Thoracic aorta (tissue), 2 donors: ENCODE measurements at regions not wholly inside any gene's neighbourhood (a gene's known extent, or its start where the extent isn't known, plus 50 kb on each side); places are given as distances from the start of the nearest gene placed in this dataset.
"Not testable (repeated sequence)": the region's sequence is repeated elsewhere in the genome, so short reads cannot be mapped to it uniquely, and the experiment has no call there.

ENCODE experiments used
- ATAC-seq: fragments of 150-250 bp; one replicate; pipeline ENCODE4 v1.8.0; 2017; ENCODE audit warnings: low read depth; ENCODE audit not compliant: insufficient number of reproducible peaks, low FRiP score
- DNase-seq: peaks from one replicate; pipeline ENCODE4 v3.0.0-alpha.2; 2020; ENCODE audit warnings: low spot score
- H3K27ac ChIP-seq, 2 donors: fragments of 200-600 bp; sonication (generic); 1 replicate in 1 of 2; 2 replicates in 1 of 2; pipeline ENCODE4 v1.5.1; 2016; ENCODE audit warnings: mild to moderate bottlenecking in 2 of 2, moderate library complexity in 2 of 2
- H3K27me3 ChIP-seq: fragments of 200-600 bp; sonication (generic); replicated peaks from 2 replicates; pipeline ENCODE4 v1.6.0; 2016; ENCODE audit warnings: mild to moderate bottlenecking; ENCODE audit not compliant: insufficient read depth
- H3K36me3 ChIP-seq: fragments of 200-600 bp; sonication (generic); one replicate; pipeline ENCODE4 v1.5.1; 2016
- H3K4me1 ChIP-seq, 2 donors: fragments of 200-600 bp; sonication (generic); 1 replicate in 1 of 2; 2 replicates in 1 of 2; pipeline versions ENCODE4 v1.5.1 to v1.6.0; 2016; ENCODE audit warnings: low read depth in 2 of 2, mild to moderate bottlenecking in 1 of 2; ENCODE audit not compliant: control insufficient read depth in 1 of 2
- H3K4me3 ChIP-seq: fragments of 200-600 bp; sonication (generic); 2 replicates; pipeline ENCODE4 v1.5.1; 2016; ENCODE audit warnings: mild to moderate bottlenecking
- H3K9me3 ChIP-seq: fragments of 200-600 bp; sonication (generic); 2 replicates; pipeline ENCODE4 v1.5.1; 2016
- CTCF ChIP-seq: fragments of 200-600 bp; sonication (generic); IDR thresholded peaks from one replicate; pipeline ENCODE4 v1.5.1; 2019; ENCODE audit warnings: antibody characterized with exemption

GRCh38 chr17:70290770-70291169, 121.4 kb downstream of the KCNJ2 start:
- Histone ChIP-seq H3K27ac (no peak overlapping the region), H3K27me3 (no peaks in the 10 kb centered on the region)
- no peak for ATAC-seq

DNA sequence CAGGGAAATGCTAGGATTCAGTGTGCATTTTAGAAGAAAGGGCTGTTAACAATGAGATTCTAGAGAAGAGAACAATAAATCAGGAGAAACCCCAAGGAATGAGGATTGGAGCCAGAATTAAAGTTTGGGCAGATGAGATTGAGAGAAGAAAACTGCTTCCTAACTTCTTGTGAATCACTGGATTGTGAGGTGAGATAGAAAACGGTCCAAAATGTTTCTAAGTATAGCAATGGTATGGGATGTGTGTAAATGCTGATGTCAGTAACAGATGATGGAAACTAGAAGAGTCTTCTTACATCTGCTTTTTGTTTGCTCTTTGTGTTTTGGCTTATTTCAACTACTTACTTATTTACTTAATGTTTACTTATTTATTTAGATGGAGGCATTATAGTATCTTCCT, 123.0 kb downstream of the KCNJ2 start:
- DNase-seq (no peak), ATAC-seq (no peak)
- Histone ChIP-seq H3K9me3 (no peaks in the 10 kb centered on the region), H3K4me1 (no peaks in the 10 kb centered on the region), H3K36me3 (no peaks in the 10 kb centered on the region), H3K4me3 (no peak overlapping the region), H3K27me3 (no peaks in the 10 kb centered on the region), H3K27ac (no peak overlapping the region)
- no peak for TF ChIP-seq CTCF

More at GRCh38 chr17:70290770-70291169, 121.4 kb downstream of the KCNJ2 start:
- H3K36me3 ChIP-seq, result no peaks in the 10 kb centered on the region
- no peak for TF ChIP-seq CTCF
- H3K9me3 ChIP-seq, result no peaks in the 10 kb centered on the region
- H3K4me1 ChIP-seq, result no peaks in the 10 kb centered on the region
- no peak overlapping the region for H3K4me3 ChIP-seq
- DNase-seq, result no peak

DNA sequence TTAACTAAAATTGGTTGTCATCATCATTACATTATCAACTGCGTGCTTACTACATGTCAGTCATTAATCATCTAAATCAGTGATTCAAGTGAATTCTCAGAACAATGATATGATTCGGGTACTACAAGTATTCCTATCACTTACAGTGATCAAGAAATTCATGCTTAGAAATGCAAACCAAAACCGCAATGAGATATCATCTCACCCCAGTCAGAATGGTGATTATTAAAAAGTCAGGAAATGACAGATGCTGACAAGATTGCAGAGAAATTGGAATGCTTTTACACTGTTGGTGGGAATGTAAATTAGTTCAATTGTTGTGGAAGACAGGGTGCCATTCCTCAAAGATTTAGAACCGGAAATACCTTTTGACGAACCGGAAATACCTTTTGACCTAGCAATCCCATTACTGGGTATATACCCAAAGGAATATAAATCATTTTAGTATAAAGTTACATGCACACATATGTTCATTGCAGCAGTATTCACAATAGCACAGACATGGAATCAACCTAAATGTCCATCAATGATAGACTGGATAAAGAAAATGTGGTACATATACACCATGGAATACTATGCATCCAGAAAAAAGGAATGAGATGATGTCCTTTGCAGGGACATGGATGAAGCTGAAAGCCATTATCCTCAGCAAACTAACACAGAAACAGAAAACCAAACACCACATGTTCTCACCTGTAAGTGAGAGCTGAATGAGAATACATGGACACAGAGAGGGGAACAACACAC, 124.4 kb downstream of the KCNJ2 start:
- H3K36me3 ChIP-seq, DNase-seq, H3K4me1 ChIP-seq, H3K4me3 ChIP-seq, H3K27ac ChIP-seq, H3K27me3 ChIP-seq, ATAC-seq, H3K9me3 ChIP-seq: not testable (repeated sequence)

GRCh38 chr17:70295329-70295728, 126.0 kb downstream of the KCNJ2 start:
- Histone ChIP-seq H3K27me3 (no peaks in the 10 kb centered on the region), H3K27ac (no peak overlapping the region), H3K36me3 (no peaks in the 10 kb centered on the region), H3K9me3 (no peaks in the 10 kb centered on the region), H3K4me3 (no peak overlapping the region), H3K4me1 (no peaks in the 10 kb centered on the region)
- ATAC-seq, result no peak
- DNase-seq, result no peak
- no peak for TF ChIP-seq CTCF

DNA sequence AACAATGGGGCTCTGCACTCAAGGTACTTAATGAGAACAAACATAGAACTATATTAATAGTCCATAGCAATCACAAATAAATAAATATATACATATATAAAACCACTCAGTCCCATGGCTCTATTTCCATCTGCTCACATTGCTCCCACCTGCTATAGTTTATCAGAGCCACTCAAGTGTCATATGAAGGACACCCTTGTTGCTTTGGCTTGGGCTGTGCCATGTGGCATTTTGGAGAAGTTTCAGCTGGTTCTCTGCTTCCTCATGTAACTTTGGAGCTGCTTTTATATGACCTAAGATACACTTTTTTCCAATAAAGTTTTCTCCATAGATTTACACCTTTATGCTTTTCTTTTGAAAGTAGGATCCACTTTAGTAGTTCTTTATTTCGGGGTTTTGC, 126.4 kb downstream of the KCNJ2 start:
- no peak for TF ChIP-seq CTCF
- DNase-seq (no peak), ATAC-seq (no peak)
- H3K9me3 ChIP-seq, result no peaks in the 10 kb centered on the region
- H3K27ac ChIP-seq, result no peak overlapping the region
- no peak overlapping the region for H3K4me3 ChIP-seq
- H3K36me3 ChIP-seq, result no peaks in the 10 kb centered on the region
- no peaks in the 10 kb centered on the region for H3K4me1 ChIP-seq
- no peaks in the 10 kb centered on the region for H3K27me3 ChIP-seq

GRCh38 chr17:70296456-70296855, 127.1 kb downstream of the KCNJ2 start:
- no peak for TF ChIP-seq CTCF
- Histone ChIP-seq H3K27ac (no peak overlapping the region), H3K9me3 (no peaks in the 10 kb centered on the region), H3K4me1 (no peaks in the 10 kb centered on the region), H3K4me3 (no peak overlapping the region), H3K36me3 (no peaks in the 10 kb centered on the region), H3K27me3 (no peaks in the 10 kb centered on the region)
- ATAC-seq (no peak), DNase-seq (no peak)
